ENCODE measurements at regions not wholly inside any gene's neighbourhood (a gene's known extent, or its start where the extent isn't known, plus 50 kb on each side); places are given as distances from the start of the nearest gene placed in this dataset.
"Not testable (repeated sequence)": the region's sequence is repeated elsewhere in the genome, so short reads cannot be mapped to it uniquely, and the experiment has no call there.

GRCh38 chr3:176328198-176328597 lies 869.1 kb downstream of the TBL1XR1 start:
- no peak for DNase-seq

GRCh38 chr3:176326894-176327490 lies 870.3 kb downstream of the TBL1XR1 start:
- DNase-seq, result not testable (repeated sequence)

- DNase-seq, result not testable (repeated sequence)
Observed at GRCh38 chr3:176321532-176321931, 875.8 kb downstream of the TBL1XR1 start.

- no peak for DNase-seq
Observed at GRCh38 chr3:176321099-176321498, 876.2 kb downstream of the TBL1XR1 start.

- no peak for DNase-seq
Observed at GRCh38 chr3:176313426-176313825, 883.9 kb downstream of the TBL1XR1 start.

- no peak for DNase-seq
Observed at GRCh38 chr3:176310641-176311040, 886.6 kb downstream of the TBL1XR1 start.

GRCh38 chr3:176302271-176302670 lies 895.0 kb downstream of the TBL1XR1 start:
- DNase-seq, result no peak

- no peak for DNase-seq
Observed at GRCh38 chr3:176296066-176296597, 901.1 kb downstream of the TBL1XR1 start.

- no peak for DNase-seq
Observed at GRCh38 chr3:176293276-176293675, 904.0 kb downstream of the TBL1XR1 start.

- DNase-seq, result no peak
Observed at GRCh38 chr3:176286476-176287085, 910.7 kb downstream of the TBL1XR1 start.

GRCh38 chr3:176275538-176275937 lies 921.7 kb downstream of the TBL1XR1 start:
- no peak for DNase-seq

- DNase-seq, result no peak
Observed at GRCh38 chr3:176275113-176275512, 922.2 kb downstream of the TBL1XR1 start.

GRCh38 chr3:176274161-176274560 lies 923.1 kb downstream of the TBL1XR1 start:
- DNase-seq, result no peak

- no peak for DNase-seq
Observed at GRCh38 chr3:176262071-176262470, 935.2 kb downstream of the TBL1XR1 start.

- no peak for DNase-seq
Observed at GRCh38 chr3:176247191-176247590, 950.1 kb downstream of the TBL1XR1 start.

- no peak for DNase-seq
Observed at GRCh38 chr3:176219970-176220369, 977.3 kb downstream of the TBL1XR1 start.

- no peak for DNase-seq
Observed at GRCh38 chr3:176214758-176215157, 982.5 kb downstream of the TBL1XR1 start.

GRCh38 chr3:176213314-176213713 lies 984.0 kb downstream of the TBL1XR1 start:
- DNase-seq, result not testable (repeated sequence)

- no peak for DNase-seq
Observed at GRCh38 chr3:176208915-176209314, 988.4 kb downstream of the TBL1XR1 start.

GRCh38 chr3:176208283-176208682 lies 989.0 kb downstream of the TBL1XR1 start:
- no peak for DNase-seq

GRCh38 chr3:176206809-176207208 lies 990.5 kb downstream of the TBL1XR1 start:
- DNase-seq, result no peak

GRCh38 chr3:176202652-176203051 lies 994.6 kb downstream of the TBL1XR1 start:
- DNase-seq, result no peak

- no peak for DNase-seq
Observed at GRCh38 chr3:176193032-176193730, 1004.1 kb downstream of the TBL1XR1 start.

- DNase-seq, result no peak
Observed at GRCh38 chr3:176190755-176191154, 1006.5 kb downstream of the TBL1XR1 start.

Data from right kidney (tissue), 1 donor.